Lung (tissue), 11 donors: ENCODE measurements at regions not wholly inside any gene's neighbourhood (a gene's known extent, or its start where the extent isn't known, plus 50 kb on each side); places are given as distances from the start of the nearest gene placed in this dataset.

Experiments used
- ATAC-seq: fragments of 200-7000 bp; cut with Tn5 transposase; one replicate; pipeline ENCODE4 v1.9.1; 2020; ENCODE audit warnings: moderate number of reproducible peaks; ENCODE audit not compliant: insufficient read depth, low FRiP score
- DNase-seq, 3 donors: peaks; one replicate each; pipeline ENCODE4 v3.0.0-alpha.2; 2013 to 2017
- H3K27ac ChIP-seq, 2 donors: one replicate each; pipeline ENCODE4 v1.5.1; 2013; ENCODE audit warnings: mild to moderate bottlenecking in 2 of 2, moderate library complexity in 2 of 2, control low read depth in 1 of 2, inconsistent platforms in 1 of 2, low read depth in 1 of 2, low read length in 1 of 2
- H3K27me3 ChIP-seq, 3 donors: one replicate each; pipeline ENCODE4 v1.5.1; 2013; ENCODE audit warnings: low read length in 2 of 3; ENCODE audit not compliant: control insufficient read depth in 3 of 3, insufficient read depth in 3 of 3
- H3K36me3 ChIP-seq, 4 donors: one replicate each; pipeline ENCODE4 v1.5.1; 2013; ENCODE audit warnings: low read length in 4 of 4, mild to moderate bottlenecking in 1 of 4, moderate library complexity in 1 of 4; ENCODE audit not compliant: control insufficient read depth in 4 of 4, insufficient read depth in 4 of 4
- H3K4me1 ChIP-seq, 5 donors: one replicate each; pipeline ENCODE4 v1.5.1; 2013; ENCODE audit warnings: low read length in 5 of 5, mild to moderate bottlenecking in 2 of 5, moderate library complexity in 1 of 5; ENCODE audit not compliant: control insufficient read depth in 5 of 5, insufficient read depth in 5 of 5
- H3K4me3 ChIP-seq: one replicate; pipeline ENCODE4 v1.5.1; 2013; ENCODE audit warnings: mild to moderate bottlenecking, control low read depth, moderate library complexity
- H3K9ac ChIP-seq, 2 donors: one replicate each; pipeline ENCODE4 v1.5.1; 2013; ENCODE audit warnings: low read length in 2 of 2, control low read depth in 1 of 2; ENCODE audit not compliant: insufficient read depth in 1 of 2
- H3K9me3 ChIP-seq, 4 donors: one replicate each; pipeline ENCODE4 v1.5.1; 2013; ENCODE audit warnings: low read length in 3 of 4, mild to moderate bottlenecking in 1 of 4, moderate library complexity in 1 of 4; ENCODE audit not compliant: control insufficient read depth in 4 of 4, insufficient read depth in 3 of 4
- WGBS, 2 donors: extraction: QIAGEN DNeasy Blood & Tissue Kit; methylation state at CpG; one replicate each; pipeline ENCODE4 v1.1.7; 2013; 5-methylcytosine and 5-hydroxymethylcytosine counted together
- TF ChIP-seq, protein P1 (sequence below): IDR thresholded peaks from 2 replicates; pipeline ENCODE4 v1.5.1; 2012; ENCODE audit warnings: mild to moderate bottlenecking; ENCODE audit errors: control extremely low read depth, extremely low read depth
- donor health status: control.
- donor health status: control.
- donor health status: Bipolar disorder and iron deficiency.
- donor health status: healthy.
- donor health status: DM: yes; HTN: yes; CAD: no.

DNA sequence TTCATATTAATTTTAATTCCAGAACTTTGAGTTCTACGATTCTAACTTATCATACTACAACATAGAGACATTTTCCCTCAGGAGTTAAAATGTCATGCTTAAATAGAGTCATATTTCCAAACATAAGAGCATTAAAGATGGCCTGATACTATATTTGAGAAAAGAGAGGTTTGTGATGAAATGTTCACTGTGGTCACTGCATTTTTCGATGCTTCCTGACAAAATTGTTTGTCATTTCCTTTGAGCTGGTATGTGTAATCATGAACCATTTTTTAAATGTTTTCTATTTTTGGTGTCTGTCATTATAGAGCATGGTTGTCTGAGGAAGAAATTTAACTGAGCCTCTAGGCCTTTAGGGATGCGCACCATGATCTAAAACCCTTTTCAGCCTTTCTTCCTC, 721.4 kb upstream of the NR2F2 start:
- DNase-seq (no peak), ATAC-seq (no peak)
- TF ChIP-seq, protein P1, sequence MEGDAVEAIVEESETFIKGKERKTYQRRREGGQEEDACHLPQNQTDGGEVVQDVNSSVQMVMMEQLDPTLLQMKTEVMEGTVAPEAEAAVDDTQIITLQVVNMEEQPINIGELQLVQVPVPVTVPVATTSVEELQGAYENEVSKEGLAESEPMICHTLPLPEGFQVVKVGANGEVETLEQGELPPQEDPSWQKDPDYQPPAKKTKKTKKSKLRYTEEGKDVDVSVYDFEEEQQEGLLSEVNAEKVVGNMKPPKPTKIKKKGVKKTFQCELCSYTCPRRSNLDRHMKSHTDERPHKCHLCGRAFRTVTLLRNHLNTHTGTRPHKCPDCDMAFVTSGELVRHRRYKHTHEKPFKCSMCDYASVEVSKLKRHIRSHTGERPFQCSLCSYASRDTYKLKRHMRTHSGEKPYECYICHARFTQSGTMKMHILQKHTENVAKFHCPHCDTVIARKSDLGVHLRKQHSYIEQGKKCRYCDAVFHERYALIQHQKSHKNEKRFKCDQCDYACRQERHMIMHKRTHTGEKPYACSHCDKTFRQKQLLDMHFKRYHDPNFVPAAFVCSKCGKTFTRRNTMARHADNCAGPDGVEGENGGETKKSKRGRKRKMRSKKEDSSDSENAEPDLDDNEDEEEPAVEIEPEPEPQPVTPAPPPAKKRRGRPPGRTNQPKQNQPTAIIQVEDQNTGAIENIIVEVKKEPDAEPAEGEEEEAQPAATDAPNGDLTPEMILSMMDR = no peak
- H3K9me3 ChIP-seq = no peaks in the 10 kb centered on the region
- no peaks in the 10 kb centered on the region for H3K36me3 ChIP-seq
- H3K27ac ChIP-seq = no peak overlapping the region
- peaks cover 0 to 19% (median 0%) of the 10 kb centered on the region in 5 donors for H3K4me1 ChIP-seq
- no peak overlapping the region for H3K9ac ChIP-seq
- WGBS, 2 donors = 65 to 78% methylated on average over 3 of the region's 3 CpGs
- H3K27me3 ChIP-seq = no peaks in the 10 kb centered on the region
- H3K4me3 ChIP-seq = no peak overlapping the region

DNA sequence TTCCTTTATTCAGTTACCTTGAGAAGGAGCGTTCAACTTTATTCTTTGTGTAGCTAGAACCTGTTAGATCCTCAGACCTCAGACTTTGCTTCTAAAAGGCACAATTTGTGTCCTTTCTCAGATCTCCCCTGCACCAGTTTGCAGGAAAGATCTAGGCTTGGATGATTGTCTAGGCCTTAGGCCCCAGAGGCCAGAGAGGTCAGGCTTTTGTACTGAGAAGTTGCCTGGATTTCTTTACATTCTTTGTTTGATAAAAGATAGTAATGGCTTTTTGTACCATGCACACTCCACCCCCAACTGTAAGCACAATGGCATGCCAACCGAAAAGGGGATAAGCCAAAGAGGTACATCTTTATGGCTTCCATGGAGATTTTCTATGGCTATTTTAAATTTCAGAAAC, 719.6 kb upstream of the NR2F2 start:
- Histone ChIP-seq H3K36me3 (no peaks in the 10 kb centered on the region), H3K27ac (no peak overlapping the region), H3K27me3 (no peaks in the 10 kb centered on the region), H3K9me3 (no peaks in the 10 kb centered on the region), H3K4me3 (no peak overlapping the region), H3K4me1 (peaks cover 0 to under 1% (median 0%) of the 10 kb centered on the region in 5 donors), H3K9ac (no peak overlapping the region)
- 90 to 93% methylated on average over 2 of the region's 2 CpGs for WGBS, 2 donors
- DNase-seq (no peak), ATAC-seq (no peak)
- TF ChIP-seq, protein P1 = no peak

DNA sequence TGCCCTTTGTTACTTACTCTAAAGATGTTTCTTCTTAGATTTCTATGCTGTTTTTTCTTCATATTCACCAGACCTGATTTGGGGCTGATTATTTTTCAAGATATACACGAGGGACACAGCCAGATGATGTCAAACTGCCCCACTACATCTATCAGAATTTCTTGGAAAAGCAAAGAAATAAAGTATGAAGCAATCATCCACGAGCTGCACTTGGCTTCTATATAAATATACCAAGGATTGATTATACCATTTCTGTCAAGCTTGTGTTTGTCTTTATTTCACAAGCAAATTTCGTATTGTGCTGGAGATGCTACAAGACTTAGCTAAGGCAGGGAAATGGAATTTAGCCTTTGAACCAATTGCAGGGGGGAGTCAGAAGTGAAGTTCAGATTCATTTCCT, 715.1 kb upstream of the NR2F2 start:
- Histone ChIP-seq H3K9ac (no peak overlapping the region), H3K36me3 (no peaks in the 10 kb centered on the region), H3K27me3 (no peaks in the 10 kb centered on the region), H3K9me3 (peaks cover 0 to 2% (median 0%) of the 10 kb centered on the region in 4 donors), H3K4me3 (no peak overlapping the region), H3K4me1 (no peaks in the 10 kb centered on the region), H3K27ac (no peak overlapping the region)
- ATAC-seq = no peak
- DNase-seq = peak in 1 of 3 donors; percentile 25
- TF ChIP-seq, protein P1 = no peak
- WGBS, 2 donors = 53% methylated on average over 3 of the region's 3 CpGs

DNA sequence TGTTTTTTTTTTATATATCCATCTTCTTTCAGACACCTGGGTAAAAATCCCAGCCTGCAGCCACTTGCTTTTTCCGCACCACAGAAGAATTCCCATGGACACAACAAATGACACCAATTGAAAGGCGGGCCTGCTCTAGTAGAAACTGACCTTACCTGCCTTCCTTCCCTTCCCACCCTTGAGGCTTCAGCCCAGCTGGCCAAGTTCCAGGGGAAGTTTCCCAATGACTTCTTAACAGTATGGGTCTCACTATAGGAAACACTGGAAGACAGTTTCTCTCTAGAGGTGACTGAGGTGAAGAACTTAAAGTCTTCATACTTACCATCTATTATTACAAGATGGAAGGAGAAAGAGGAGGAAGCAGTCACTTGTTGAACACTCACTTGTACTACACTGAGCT, 714.2 kb upstream of the NR2F2 start:
- Histone ChIP-seq H3K36me3 (no peaks in the 10 kb centered on the region), H3K9me3 (peaks cover 0 to 2% (median 0%) of the 10 kb centered on the region in 4 donors), H3K4me1 (no peaks in the 10 kb centered on the region), H3K27me3 (no peaks in the 10 kb centered on the region), H3K9ac (no peak overlapping the region), H3K4me3 (no peak overlapping the region), H3K27ac (no peak overlapping the region)
- DNase-seq (no peak), ATAC-seq (no peak)
- WGBS, 2 donors = 95 to 96% methylated on average over 2 of the region's 2 CpGs
- TF ChIP-seq, protein P1 = no peak
